ENCODE measurements at regions not wholly inside any gene's neighbourhood (a gene's known extent, or its start where the extent isn't known, plus 50 kb on each side); places are given as distances from the start of the nearest gene placed in this dataset.
"Not testable (repeated sequence)": the region's sequence is repeated elsewhere in the genome, so short reads cannot be mapped to it uniquely, and the experiment has no call there.

DNA sequence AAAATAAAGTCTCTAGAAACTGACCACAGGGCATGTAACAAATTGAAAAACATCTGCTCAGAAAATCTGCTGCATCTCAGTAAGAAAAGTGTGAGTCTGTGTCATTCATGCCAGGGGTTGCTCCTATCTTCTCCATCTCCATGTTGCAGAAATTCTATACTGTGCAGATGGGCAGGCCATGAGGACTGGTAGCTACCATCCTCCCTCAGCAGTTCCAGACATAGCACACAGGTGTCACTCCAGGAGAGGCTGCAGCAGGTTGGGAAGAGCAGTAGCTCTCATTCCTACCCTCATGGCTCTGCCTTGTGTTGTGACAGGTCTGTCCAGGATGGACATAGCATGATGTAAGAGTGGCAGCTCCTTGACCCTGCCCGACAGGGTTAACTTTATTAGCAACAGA lies 173.4 kb downstream of the NDUFS4 start:
- ATAC-seq = peak; percentile 29
- DNase-seq (ENCODE audit: low spot score) = no peak

GRCh38 chr5:53738105-53738504 lies 177.7 kb downstream of the NDUFS4 start:
- no peak for ATAC-seq
- no peak for DNase-seq (ENCODE audit: low spot score)

GRCh38 chr5:53739111-53739510 lies 178.7 kb downstream of the NDUFS4 start:
- no peak for DNase-seq (ENCODE audit: low spot score)
- no peak for ATAC-seq

GRCh38 chr5:53749621-53750020 lies 189.2 kb downstream of the NDUFS4 start:
- no peak for ATAC-seq

GRCh38 chr5:53752282-53752681 lies 191.8 kb downstream of the NDUFS4 start:
- DNase-seq (ENCODE audit: low spot score); ATAC-seq: not testable (repeated sequence)

More at GRCh38 chr5:53749621-53750020, 189.2 kb downstream of the NDUFS4 start:
- DNase-seq (ENCODE audit: low spot score) = no peak

DNA sequence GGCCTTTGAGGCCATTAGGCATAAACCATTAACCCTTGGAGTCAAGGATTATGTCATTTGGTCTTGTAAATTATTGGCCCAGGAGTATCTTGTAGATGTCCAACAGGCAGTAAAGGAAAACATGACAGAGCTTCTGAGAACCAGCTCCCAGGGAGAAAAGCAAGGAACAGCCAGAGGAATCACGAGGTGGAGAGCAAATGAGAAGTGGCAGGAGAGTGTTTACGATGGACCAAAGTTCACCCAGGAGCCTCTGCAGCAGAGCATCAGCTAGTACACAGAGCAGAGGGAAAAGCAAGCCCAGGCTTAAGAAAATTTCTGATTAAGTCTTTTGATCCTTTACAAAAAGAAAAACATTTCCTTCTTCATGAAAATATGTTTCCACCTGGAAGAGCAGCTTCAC lies 206.2 kb downstream of the NDUFS4 start:
- DNase-seq (ENCODE audit: low spot score) = no peak

GRCh38 chr5:53777864-53778618 lies 217.6 kb downstream of the NDUFS4 start:
- no peak for DNase-seq (ENCODE audit: low spot score)
- peak; percentile 35 for ATAC-seq

More for the DNA sequence above, 206.2 kb downstream of the NDUFS4 start:
- no peak for ATAC-seq

DNA sequence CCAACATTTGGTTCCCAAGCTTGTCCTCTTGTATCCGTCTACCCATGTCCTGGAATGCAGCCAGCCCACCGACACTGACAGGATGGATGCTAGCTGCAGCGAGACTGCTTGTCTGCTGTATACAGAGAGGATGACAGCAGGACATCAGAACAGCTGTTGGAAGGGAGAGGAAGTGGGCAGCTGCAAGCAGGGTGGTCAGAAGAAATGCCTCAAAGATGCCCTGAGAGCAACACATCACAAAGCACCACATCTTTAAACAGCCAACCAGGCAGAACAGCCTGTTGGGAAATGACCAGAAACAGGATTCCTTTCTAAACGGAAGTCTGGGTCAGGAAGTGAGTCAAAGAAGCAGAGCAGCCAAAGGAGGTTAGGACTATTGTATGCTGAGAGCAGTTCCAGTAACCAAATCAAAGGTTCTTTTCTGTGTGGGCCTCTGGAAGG lies 219.1 kb downstream of the NDUFS4 start:
- no peak for ATAC-seq
- DNase-seq (ENCODE audit: low spot score) = no peak

DNA sequence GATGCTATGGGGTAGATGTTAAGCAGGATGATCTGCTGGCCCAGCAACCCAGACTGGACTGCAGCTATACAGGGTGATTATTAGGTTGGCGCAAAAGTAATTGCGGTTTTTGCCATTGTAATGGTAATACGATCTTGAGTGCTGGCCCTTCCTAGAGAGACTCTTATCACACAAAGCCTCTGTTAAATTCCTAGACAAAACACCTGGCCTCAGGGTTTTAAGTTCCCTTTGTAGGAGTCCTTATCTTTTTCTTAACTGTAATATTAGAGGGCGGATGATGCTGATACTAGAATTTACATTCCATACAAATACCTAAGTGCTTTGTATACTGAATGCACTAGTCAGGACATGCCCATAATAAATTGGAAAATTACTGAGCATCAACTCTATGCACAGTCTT lies 222.2 kb downstream of the NDUFS4 start:
- DNase-seq (ENCODE audit: low spot score) (no peak), ATAC-seq (no peak)

DNA sequence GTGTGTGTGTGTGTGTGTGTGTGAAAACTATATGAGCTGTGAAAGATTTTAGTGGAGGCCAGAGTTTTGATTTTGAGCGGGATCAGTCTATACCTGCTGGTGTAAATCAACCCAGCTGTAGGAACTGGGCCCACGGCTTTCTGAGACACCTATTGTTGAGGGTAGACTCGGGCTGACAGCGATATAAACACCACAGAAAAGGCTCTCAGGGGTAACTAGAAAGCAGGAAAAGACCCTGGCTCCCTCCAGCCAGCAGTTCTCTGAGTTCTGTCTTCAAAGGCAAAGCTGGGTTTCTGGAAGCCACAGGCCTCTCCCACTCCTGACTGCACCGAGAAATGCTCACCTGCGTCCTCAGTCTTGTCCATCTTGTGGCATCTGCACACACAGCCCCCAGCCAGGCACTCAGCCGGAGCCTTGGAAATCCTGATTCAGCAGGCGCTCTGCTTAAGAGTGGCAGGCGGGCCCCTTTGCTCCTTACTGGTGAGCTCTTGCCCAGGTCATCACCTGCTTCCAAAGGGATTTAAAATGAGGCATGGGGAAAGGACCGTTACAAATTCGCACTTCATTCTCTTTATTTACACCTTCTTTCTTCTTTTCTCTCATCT lies 223.3 kb downstream of the NDUFS4 start:
- ATAC-seq = no peak
- DNase-seq (ENCODE audit: low spot score) = no peak

DNA sequence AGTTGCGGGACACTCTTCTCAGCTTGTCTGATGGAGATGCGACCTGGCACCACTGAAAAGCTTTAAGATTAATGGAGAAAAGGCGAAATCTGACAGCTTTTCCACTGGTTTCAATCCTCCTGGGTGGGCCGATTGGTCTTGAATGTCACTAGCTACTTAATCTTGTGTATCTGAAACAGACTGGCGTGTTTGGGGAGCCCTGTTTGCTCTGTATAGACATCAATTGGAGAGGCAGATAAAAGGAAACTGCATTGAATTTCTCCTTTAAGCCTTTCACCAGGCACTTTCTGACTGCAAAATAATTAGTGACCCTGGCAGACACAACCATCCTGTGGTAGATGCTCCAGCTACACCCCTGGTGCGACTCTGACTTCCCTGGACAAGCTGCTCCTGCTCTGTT lies 224.2 kb downstream of the NDUFS4 start:
- DNase-seq (ENCODE audit: low spot score) (no peak), ATAC-seq (no peak)

- DNase-seq (ENCODE audit: low spot score) (no peak), ATAC-seq (no peak)
Observed at GRCh38 chr5:53785924-53786323, 225.5 kb downstream of the NDUFS4 start.

DNA sequence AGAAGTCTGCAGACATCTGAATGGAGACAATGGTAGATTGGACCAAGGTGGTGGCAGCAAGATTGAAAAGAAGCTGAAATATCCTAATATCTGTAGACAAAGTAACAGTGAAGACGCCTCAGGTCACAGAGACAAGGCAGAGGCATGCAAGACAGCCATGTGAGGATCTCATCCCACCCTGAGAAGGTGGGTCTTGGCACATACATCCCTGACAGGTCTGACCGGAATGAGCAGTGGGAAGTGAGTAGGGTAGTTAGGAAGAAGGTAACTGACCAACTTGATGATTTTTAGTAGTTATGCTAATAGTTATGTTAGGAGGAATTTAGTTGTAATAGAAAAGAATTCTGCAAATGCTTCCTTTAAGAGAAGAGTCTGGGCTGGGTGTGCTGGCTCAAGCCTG lies 229.6 kb downstream of the NDUFS4 start:
- ATAC-seq (no peak), DNase-seq (ENCODE audit: low spot score) (no peak)

GRCh38 chr5:53792338-53792737 lies 231.9 kb downstream of the NDUFS4 start:
- ATAC-seq (no peak), DNase-seq (ENCODE audit: low spot score) (no peak)

DNA sequence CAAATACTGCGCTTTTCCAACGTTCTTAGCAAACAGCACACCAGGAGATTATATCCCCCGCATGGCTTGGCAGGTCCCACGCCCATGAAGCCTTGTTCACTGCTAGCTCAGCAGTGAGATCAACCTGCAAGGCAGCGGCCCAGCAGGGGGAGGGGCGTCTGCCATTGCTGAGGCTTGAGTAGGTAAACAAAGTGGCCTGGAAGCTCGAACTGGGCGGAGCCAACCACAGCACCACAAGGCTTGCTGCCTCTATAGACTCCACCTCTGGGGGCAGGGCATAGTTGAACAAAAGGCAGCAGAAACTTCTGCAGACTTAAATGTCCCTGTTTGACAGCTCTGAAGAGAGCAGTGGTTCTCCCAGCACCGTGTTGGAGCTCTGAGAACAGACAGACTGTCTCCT lies 239.2 kb downstream of the NDUFS4 start:
- ATAC-seq; DNase-seq (ENCODE audit: low spot score): not testable (repeated sequence)

DNA sequence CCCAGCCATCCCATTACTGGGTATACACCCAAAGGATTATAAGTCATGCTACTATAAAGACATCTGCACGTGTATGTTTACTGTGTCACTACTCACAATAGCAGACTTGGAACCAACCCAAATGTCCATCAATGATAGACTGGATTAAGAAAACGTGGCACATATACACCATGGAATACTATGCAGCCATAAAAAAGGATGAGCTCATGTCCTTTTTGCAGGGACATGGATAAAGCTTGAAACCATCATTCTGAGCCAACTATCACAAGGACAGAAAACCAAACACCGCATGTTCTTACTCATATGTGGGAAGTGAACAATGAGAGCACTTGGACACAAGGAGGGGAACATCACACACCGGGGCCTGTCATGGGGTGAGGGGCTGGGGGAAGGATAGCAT lies 248.0 kb downstream of the NDUFS4 start:
- DNase-seq (ENCODE audit: low spot score); ATAC-seq: not testable (repeated sequence)

- ATAC-seq (no peak), DNase-seq (ENCODE audit: low spot score) (no peak)
Observed at GRCh38 chr5:53814819-53815218, 254.4 kb downstream of the NDUFS4 start.

- no peak for ATAC-seq
- DNase-seq (ENCODE audit: low spot score) = no peak
Observed at GRCh38 chr5:53815471-53815870, 255.0 kb downstream of the NDUFS4 start.

DNA sequence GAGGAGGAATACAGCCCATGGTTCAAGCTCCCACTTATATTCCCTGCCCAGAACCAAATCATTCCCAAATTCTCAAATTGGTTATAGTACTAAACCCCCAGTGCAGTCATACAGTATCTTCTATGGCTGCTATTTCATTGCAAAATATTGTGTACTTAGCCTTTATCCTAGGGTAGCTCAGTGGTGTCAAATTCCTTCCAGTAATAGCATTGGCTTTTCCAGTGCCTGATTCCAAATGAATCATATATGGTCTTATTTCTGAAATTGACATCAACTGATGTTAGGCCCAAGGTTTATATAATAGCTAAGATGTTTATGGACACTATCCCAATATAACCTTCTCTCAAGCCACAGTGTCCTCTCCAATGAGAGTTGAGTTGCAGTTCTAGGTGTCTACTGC lies 256.7 kb downstream of the NDUFS4 start:
- no peak for DNase-seq (ENCODE audit: low spot score)
- no peak for ATAC-seq

- ATAC-seq (no peak), DNase-seq (ENCODE audit: low spot score) (no peak)
Observed at GRCh38 chr5:53819482-53819881, 259.0 kb downstream of the NDUFS4 start.

DNA sequence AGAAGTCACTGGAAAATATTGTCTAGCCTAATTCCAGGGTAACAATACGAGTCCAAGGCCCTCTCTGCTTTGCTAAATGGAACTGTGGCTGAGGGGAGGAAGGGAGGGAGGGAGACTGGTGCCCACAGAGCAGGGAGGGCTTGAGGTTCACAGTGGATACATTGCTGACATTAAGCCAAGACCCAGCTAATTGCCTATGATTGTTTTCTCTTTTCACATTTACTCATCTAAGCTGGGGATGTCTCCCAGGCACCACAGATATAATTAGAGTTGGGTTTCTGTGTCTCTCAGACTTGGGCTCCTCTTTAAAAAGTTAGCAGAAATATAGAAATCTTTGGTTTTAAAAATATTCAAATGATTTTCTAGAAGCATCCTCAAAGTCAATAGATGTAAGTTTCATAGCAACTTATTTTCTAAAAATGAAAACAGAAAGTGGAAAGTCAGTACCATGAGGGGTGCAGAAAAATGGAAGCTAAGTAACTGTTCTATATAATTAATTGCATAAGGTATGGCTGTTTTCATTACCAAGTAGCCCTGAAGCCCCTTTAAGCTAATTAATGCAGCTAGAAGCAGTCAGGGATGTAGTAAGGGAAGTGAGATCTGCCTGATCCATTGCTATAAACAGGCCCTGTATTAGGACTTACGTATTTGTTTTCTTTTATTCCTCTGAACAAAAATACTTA lies 259.8 kb downstream of the NDUFS4 start:
- DNase-seq (ENCODE audit: low spot score) = no peak
- no peak for ATAC-seq

DNA sequence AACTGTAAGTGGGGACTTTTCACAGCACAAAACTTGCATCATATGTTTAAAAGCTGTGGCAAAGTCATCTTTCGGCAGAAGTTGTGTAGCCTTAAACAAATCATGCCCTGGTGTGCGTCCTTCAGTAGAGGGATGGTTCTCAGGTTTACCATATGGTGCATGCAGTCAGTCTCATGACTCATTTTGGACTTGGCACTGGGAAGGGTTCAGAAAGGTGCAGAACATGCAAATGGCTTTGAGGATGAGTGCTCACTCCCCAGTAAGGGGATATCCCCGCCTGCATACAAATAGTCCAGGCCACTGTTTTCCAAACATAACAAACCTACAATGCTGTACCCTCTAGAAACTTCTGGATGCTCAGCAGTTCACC lies 260.3 kb downstream of the NDUFS4 start:
- no peak for ATAC-seq
- no peak for DNase-seq (ENCODE audit: low spot score)

Measured in left lobe of liver (tissue), 2 donors.